Pulmonary artery endothelial cell (primary cell): ENCODE measurements at regions not wholly inside any gene's neighbourhood (a gene's known extent, or its start where the extent isn't known, plus 50 kb on each side); places are given as distances from the start of the nearest gene placed in this dataset.
A peak's percentile ranks its signal among the peaks of the same experiment; 100 is the strongest.

ENCODE experiments used
- DNase-seq: peaks from one replicate; pipeline ENCODE4 v3.0.0-alpha.2; 2011; ENCODE audit warnings: low read depth, low spot score

GRCh38 chr1:29385966-29386365, 149.6 kb downstream of the PTPRU start:
- DNase-seq, result no peak

- DNase-seq, result no peak
These were observed 148.2 kb downstream of the PTPRU start for GRCh38 chr1:29384496-29385015.

GRCh38 chr1:29383746-29384371, 147.5 kb downstream of the PTPRU start:
- peak; percentile 11 for DNase-seq

- no peak for DNase-seq
These were observed 146.8 kb downstream of the PTPRU start for GRCh38 chr1:29382851-29383745.

- DNase-seq, result no peak
These were observed 145.1 kb downstream of the PTPRU start for GRCh38 chr1:29381426-29381825.

GRCh38 chr1:29380532-29380931, 144.2 kb downstream of the PTPRU start:
- DNase-seq, result no peak

GRCh38 chr1:29379443-29380073, 143.2 kb downstream of the PTPRU start:
- peak; percentile 13 for DNase-seq
